SK-N-SH treated with all-trans-retinoic acid at 6 μM for 48 hours (cell line): ENCODE measurements at regions not wholly inside any gene's neighbourhood (a gene's known extent, or its start where the extent isn't known, plus 50 kb on each side); places are given as distances from the start of the nearest gene placed in this dataset.

Source experiments
- ARNTL ChIP-seq: fragments of 450-650 bp; formaldehyde crosslinking; IDR thresholded peaks from 2 replicates; pipeline ENCODE4 v1.5.0; 2020; ENCODE audit warnings: low read depth, mild to moderate bottlenecking, moderate library complexity, borderline replicate concordance
- ISL1 ChIP-seq: fragments of 250-450 bp; sonication (Bioruptor Pico); IDR thresholded peaks from 2 replicates; pipeline ENCODE4 v2.1.2; 2022; ENCODE audit warnings: mild to moderate bottlenecking, moderate library complexity
- OSR1 ChIP-seq: fragments of 250-450 bp; sonication (Bioruptor Pico); IDR thresholded peaks from 2 replicates; pipeline ENCODE4 v1.8.0; 2022; ENCODE audit warnings: moderate library complexity, mild to moderate bottlenecking, inconsistent platforms
- PPARA ChIP-seq: fragments of 250-450 bp; sonication (Bioruptor Pico); IDR thresholded peaks from 2 replicates; pipeline ENCODE4 v1.5.0; 2020; ENCODE audit warnings: mild to moderate bottlenecking, borderline replicate concordance
- SNAI2 ChIP-seq: fragments of 250-450 bp; sonication (Bioruptor Pico); IDR thresholded peaks from 2 replicates; pipeline ENCODE4 v1.5.0; 2020; ENCODE audit warnings: mild to moderate bottlenecking, moderate library complexity
- TOX ChIP-seq: fragments of 250-450 bp; sonication (Bioruptor Pico); IDR thresholded peaks from 2 replicates; pipeline ENCODE4 v1.8.0; 2021; ENCODE audit warnings: mild to moderate bottlenecking, moderate library complexity, borderline replicate concordance
- ZC3H10 ChIP-seq: fragments of 250-450 bp; sonication (Bioruptor Pico); IDR thresholded peaks from 2 replicates; pipeline ENCODE4 v1.5.1; 2021; ENCODE audit warnings: mild to moderate bottlenecking, moderate library complexity
- ZFP30 ChIP-seq: fragments of 450-650 bp; formaldehyde crosslinking; IDR thresholded peaks from 2 replicates; pipeline ENCODE4 v1.5.0; 2022; ENCODE audit warnings: mild to moderate bottlenecking, moderate library complexity
- ZNF8 ChIP-seq: fragments of 450-650 bp; formaldehyde crosslinking; IDR thresholded peaks from 2 replicates; pipeline ENCODE4 v1.5.0; 2020; ENCODE audit warnings: mild to moderate bottlenecking, moderate library complexity
- TF ChIP-seq, protein P1 (sequence below): fragments of 250-450 bp; sonication (Bioruptor Pico); IDR thresholded peaks from 2 replicates; pipeline ENCODE4 v1.8.0; 2020; ENCODE audit warnings: mild to moderate bottlenecking, moderate library complexity, borderline replicate concordance

DNA sequence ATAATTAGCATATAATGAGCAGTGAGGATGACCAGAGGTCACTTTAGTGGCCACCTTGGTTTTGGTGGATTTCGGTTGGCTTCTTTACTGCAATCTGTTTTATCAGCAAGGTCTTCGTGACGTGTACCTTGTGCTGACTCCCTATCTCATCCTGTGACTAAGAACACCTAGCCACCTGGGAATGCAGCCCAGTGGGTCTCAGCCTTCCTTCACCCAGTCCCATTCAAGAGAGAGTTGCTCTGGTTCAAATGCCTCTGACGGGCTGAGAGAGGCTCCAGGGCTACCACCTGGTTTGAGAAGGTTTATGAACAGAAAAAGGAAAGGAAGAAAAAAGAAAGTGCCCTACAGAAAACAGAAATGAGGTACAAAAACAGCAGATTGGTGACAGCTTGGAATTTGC, 738.7 kb downstream of the SOCS6 start:
- no peak for TF ChIP-seq TOX (CRISPR knock-in tag)
- no peak for TF ChIP-seq ZFP30 (CRISPR knock-in tag)
- no peak for TF ChIP-seq ARNTL
- TF ChIP-seq, protein P1, sequence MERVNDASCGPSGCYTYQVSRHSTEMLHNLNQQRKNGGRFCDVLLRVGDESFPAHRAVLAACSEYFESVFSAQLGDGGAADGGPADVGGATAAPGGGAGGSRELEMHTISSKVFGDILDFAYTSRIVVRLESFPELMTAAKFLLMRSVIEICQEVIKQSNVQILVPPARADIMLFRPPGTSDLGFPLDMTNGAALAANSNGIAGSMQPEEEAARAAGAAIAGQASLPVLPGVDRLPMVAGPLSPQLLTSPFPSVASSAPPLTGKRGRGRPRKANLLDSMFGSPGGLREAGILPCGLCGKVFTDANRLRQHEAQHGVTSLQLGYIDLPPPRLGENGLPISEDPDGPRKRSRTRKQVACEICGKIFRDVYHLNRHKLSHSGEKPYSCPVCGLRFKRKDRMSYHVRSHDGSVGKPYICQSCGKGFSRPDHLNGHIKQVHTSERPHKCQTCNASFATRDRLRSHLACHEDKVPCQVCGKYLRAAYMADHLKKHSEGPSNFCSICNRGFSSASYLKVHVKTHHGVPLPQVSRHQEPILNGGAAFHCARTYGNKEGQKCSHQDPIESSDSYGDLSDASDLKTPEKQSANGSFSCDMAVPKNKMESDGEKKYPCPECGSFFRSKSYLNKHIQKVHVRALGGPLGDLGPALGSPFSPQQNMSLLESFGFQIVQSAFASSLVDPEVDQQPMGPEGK, result no peak
- no peak for TF ChIP-seq SNAI2 (CRISPR knock-in tag)
- no peak for TF ChIP-seq ISL1
- no peak for TF ChIP-seq PPARA (CRISPR knock-in tag)
- no peak for TF ChIP-seq ZNF8 (CRISPR knock-in tag)
- no peak for TF ChIP-seq ZC3H10 (CRISPR knock-in tag)
- no peak for TF ChIP-seq OSR1 (CRISPR knock-in tag)
